AG09309 (cell line): ENCODE measurements at regions not wholly inside any gene's neighbourhood (a gene's known extent, or its start where the extent isn't known, plus 50 kb on each side); places are given as distances from the start of the nearest gene placed in this dataset.

Source experiments
- DNase-seq: peaks from one replicate; pipeline ENCODE4 v3.0.0-alpha.2; 2010; ENCODE audit warnings: low read depth
- H3K4me3 ChIP-seq: 2 replicates; pipeline ENCODE4 v1.5.1; 2011; ENCODE audit warnings: mild to moderate bottlenecking, low read depth, low read length, moderate library complexity; ENCODE audit not compliant: control insufficient read depth
- CTCF ChIP-seq: IDR thresholded peaks from 2 replicates; pipeline ENCODE4 v1.5.1; 2011; ENCODE audit warnings: mild to moderate bottlenecking, low read depth, low read length, inconsistent platforms; ENCODE audit not compliant: insufficient read depth, control insufficient read depth; ENCODE audit errors: missing control alignments

- no peak for DNase-seq
- H3K4me3 ChIP-seq: no peak overlapping the region
- TF ChIP-seq CTCF: no peak
Observed at GRCh38 chr16:9438991-9439390, 347.5 kb downstream of the HAPSTR1 start.

GRCh38 chr16:9441012-9441411 is 349.6 kb downstream of the HAPSTR1 start:
- no peak for TF ChIP-seq CTCF
- no peak overlapping the region for H3K4me3 ChIP-seq
- DNase-seq: no peak

- TF ChIP-seq CTCF: no peak
- H3K4me3 ChIP-seq: no peak overlapping the region
- no peak for DNase-seq
Observed at GRCh38 chr16:9443864-9444263, 352.4 kb downstream of the HAPSTR1 start.

GRCh38 chr16:9446471-9447194 is 355.2 kb downstream of the HAPSTR1 start:
- H3K4me3 ChIP-seq: no peak overlapping the region
- no peak for TF ChIP-seq CTCF
- DNase-seq: no peak

- no peak overlapping the region for H3K4me3 ChIP-seq
- TF ChIP-seq CTCF: no peak
- DNase-seq: no peak
Observed at GRCh38 chr16:9447195-9447551, 355.7 kb downstream of the HAPSTR1 start.

GRCh38 chr16:9447699-9448098 is 356.3 kb downstream of the HAPSTR1 start:
- H3K4me3 ChIP-seq: no peak overlapping the region

More at GRCh38 chr16:9447699-9448098, 356.3 kb downstream of the HAPSTR1 start:
- TF ChIP-seq CTCF: no peak
- no peak for DNase-seq
